ENCODE measurements at regions not wholly inside any gene's neighbourhood (a gene's known extent, or its start where the extent isn't known, plus 50 kb on each side); places are given as distances from the start of the nearest gene placed in this dataset.

GRCh38 chr5:61735531-61735930, 403.5 kb downstream of the ZSWIM6 start:
- POLR2A ChIA-PET: no interaction called here
- Histone ChIP-seq H3K36me3 (ENCODE audit: control insufficient read depth in 2 of 2, extremely low read depth in 1 of 2, insufficient read depth in 2 of 2, low read length in 2 of 2) (no peaks in the 10 kb centered on the region), H4K20me1 (replicated peaks; ENCODE audit: control insufficient read depth, extremely low read depth, insufficient read depth, low read length) (no peaks in the 10 kb centered on the region), H3K4me2 (ENCODE audit: insufficient read depth, low read length) (no peak overlapping the region), H3K9me1 (replicated peaks; ENCODE audit: control insufficient read depth, extremely low read depth, insufficient read depth, low read length) (no peaks in the 10 kb centered on the region), H3K9ac (replicated peaks; ENCODE audit: extremely low read depth, insufficient read depth, low read length) (no peak overlapping the region), H3K79me2 (ENCODE audit: control insufficient read depth, insufficient read depth, low read length) (no peaks in the 10 kb centered on the region), H3K27ac (ENCODE audit: insufficient read depth, low read depth, low read length) (no peak overlapping the region), H3K4me1 (ENCODE audit: control insufficient read depth, extremely low read depth, insufficient read depth, low read length) (no peaks in the 10 kb centered on the region), H2AFZ (ENCODE audit: low read depth, low read length) (no peak overlapping the region), H3K27me3 (ENCODE audit: control insufficient read depth in 2 of 2, insufficient read depth in 2 of 2, low read length in 2 of 2) (peaks cover 6 to 11% of the 10 kb centered on the region in 2 experiments), H3K9me3 (replicated peaks; ENCODE audit: control insufficient read depth, insufficient read depth, low read length) (no peaks in the 10 kb centered on the region), H3K4me3 (replicated peaks in 1 of 3; ENCODE audit: insufficient read depth in 1 of 3, low read depth in 1 of 3, low read length in 3 of 3) (no peak overlapping the region)
- DNase-seq (ENCODE audit: low read depth, low spot score) (no peak), FAIRE-seq (no peak)
- CTCF ChIA-PET: no interaction called here
- intact Hi-C loops (cut with micrococcal nuclease) (no loop called here), dilution Hi-C loops (cut with MboI; ENCODE audit: extremely low pct_ligation_motif_present, low sequenced_read_pairs) (no loop called here)
- no TSS peak for BruUV-seq (replicated peaks)
- TF ChIP-seq MYC (IDR thresholded peaks at IDR 0.05; ENCODE audit: low read depth, low read length) (no peak), POLR2A (IDR thresholded peaks at IDR 0.05; ENCODE audit: low read depth, low read length) (no peak), EZH2 (IDR thresholded peaks at IDR 0.05; ENCODE audit: borderline replicate concordance, low read depth, low read length, severe bottlenecking) (no peak), GATA2 (IDR thresholded peaks at IDR 0.05; ENCODE audit: insufficient read depth, insufficient read length, low read depth, low read length) (no peak), MAX (IDR thresholded peaks at IDR 0.05; ENCODE audit: insufficient read depth, insufficient read length) (no peak), CTCF (IDR thresholded peaks at IDR 0.05; ENCODE audit: extremely low read depth in 1 of 2, insufficient read depth in 1 of 2, low read depth in 1 of 2, low read length in 2 of 2) (no peak), FOS (IDR thresholded peaks at IDR 0.05; ENCODE audit: borderline replicate concordance, insufficient read depth, low read length) (no peak)

- H2AFZ ChIP-seq (ENCODE audit: low read depth, low read length): no peak overlapping the region
- intact Hi-C loops (cut with micrococcal nuclease): no loop called here
These were observed 403.9 kb downstream of the ZSWIM6 start for GRCh38 chr5:61735995-61736394.

More at GRCh38 chr5:61735995-61736394, 403.9 kb downstream of the ZSWIM6 start:
- H4K20me1 ChIP-seq (replicated peaks; ENCODE audit: control insufficient read depth, extremely low read depth, insufficient read depth, low read length): no peaks in the 10 kb centered on the region
- DNase-seq (ENCODE audit: low read depth, low spot score): no peak
- no peak overlapping the region for H3K27ac ChIP-seq (ENCODE audit: insufficient read depth, low read depth, low read length)
- TF ChIP-seq EZH2 (IDR thresholded peaks at IDR 0.05; ENCODE audit: borderline replicate concordance, low read depth, low read length, severe bottlenecking): no peak
- no peak for TF ChIP-seq MAX (IDR thresholded peaks at IDR 0.05; ENCODE audit: insufficient read depth, insufficient read length)
- TF ChIP-seq MYC (IDR thresholded peaks at IDR 0.05; ENCODE audit: low read depth, low read length): no peak
- no peak for TF ChIP-seq FOS (IDR thresholded peaks at IDR 0.05; ENCODE audit: borderline replicate concordance, insufficient read depth, low read length)
- no peak for TF ChIP-seq GATA2 (IDR thresholded peaks at IDR 0.05; ENCODE audit: insufficient read depth, insufficient read length, low read depth, low read length)
- no peak for TF ChIP-seq POLR2A (IDR thresholded peaks at IDR 0.05; ENCODE audit: low read depth, low read length)
- no peak for TF ChIP-seq CTCF (IDR thresholded peaks at IDR 0.05; ENCODE audit: extremely low read depth in 1 of 2, insufficient read depth in 1 of 2, low read depth in 1 of 2, low read length in 2 of 2)
- no peak for TF ChIP-seq JUN (IDR thresholded peaks at IDR 0.05; ENCODE audit: borderline replicate concordance, insufficient read depth, insufficient read length, low read depth)
- no peak for TF ChIP-seq POLR2AphosphoS5 (IDR thresholded peaks at IDR 0.05; ENCODE audit: insufficient read depth, low read depth, low read length)
- peaks cover 6 to 11% of the 10 kb centered on the region in 2 experiments for H3K27me3 ChIP-seq (ENCODE audit: control insufficient read depth in 2 of 2, insufficient read depth in 2 of 2, low read length in 2 of 2)
- dilution Hi-C loops (cut with MboI; ENCODE audit: extremely low pct_ligation_motif_present, low sequenced_read_pairs): no loop called here
- H3K4me3 ChIP-seq (replicated peaks in 1 of 3; ENCODE audit: insufficient read depth in 1 of 3, low read depth in 1 of 3, low read length in 3 of 3): no peak overlapping the region
- ChIA-PET POLR2A (no interaction called here), CTCF (no interaction called here)
- no peaks in the 10 kb centered on the region for H3K4me1 ChIP-seq (ENCODE audit: control insufficient read depth, extremely low read depth, insufficient read depth, low read length)
- H3K79me2 ChIP-seq (ENCODE audit: control insufficient read depth, insufficient read depth, low read length): no peaks in the 10 kb centered on the region
- H3K36me3 ChIP-seq (ENCODE audit: control insufficient read depth in 2 of 2, extremely low read depth in 1 of 2, insufficient read depth in 2 of 2, low read length in 2 of 2): no peaks in the 10 kb centered on the region
- H3K4me2 ChIP-seq (ENCODE audit: insufficient read depth, low read length): no peak overlapping the region
- H3K9ac ChIP-seq (replicated peaks; ENCODE audit: extremely low read depth, insufficient read depth, low read length): no peak overlapping the region
- no peaks in the 10 kb centered on the region for H3K9me1 ChIP-seq (replicated peaks; ENCODE audit: control insufficient read depth, extremely low read depth, insufficient read depth, low read length)
- no peak for FAIRE-seq
- H3K9me3 ChIP-seq (replicated peaks; ENCODE audit: control insufficient read depth, insufficient read depth, low read length): no peaks in the 10 kb centered on the region
- no TSS peak for BruUV-seq (replicated peaks)
